IMR-90 (cell line): ENCODE measurements at regions not wholly inside any gene's neighbourhood (a gene's known extent, or its start where the extent isn't known, plus 50 kb on each side); places are given as distances from the start of the nearest gene placed in this dataset.

Experiments used
- ATAC-seq: fragments of 200-7000 bp; cut with Tn5 transposase; 2 replicates; pipeline ENCODE4 v1.9.1; 2020; ENCODE audit warnings: low read depth, mild to moderate bottlenecking, moderate library complexity
- BruUV-seq: library from RNA; stranded (reverse); fragments of 400-500 nt; replicated peaks from 2 replicates; lab custom pipeline; 2021; lab: Mats Ljungman, UMichigan
- CTCF ChIA-PET: fragments of 300-600 bp; formaldehyde crosslinking; extraction: SDS; loops from one replicate; lab custom pipeline; 2021; ENCODE audit warnings: antibody characterized with exemption; lab: Yijun Ruan, JAX
- POLR2A ChIA-PET: fragments of 300-600 bp; sonication (Branson Sonifier 250); formaldehyde crosslinking; loops from one replicate; lab custom pipeline; 2022; ENCODE audit warnings: antibody characterized with exemption; ENCODE audit not compliant: unreplicated experiment; lab: Charles Lee
- DNase-seq: peaks from one replicate; pipeline ENCODE4 v3.0.0; 2013
- H2AFZ ChIP-seq: replicated peaks from 2 replicates; pipeline ENCODE3; 2013; ENCODE audit warnings: low read length, mild to moderate bottlenecking; ENCODE audit not compliant: poor library complexity
- H2AK5ac ChIP-seq: 2 replicates; pipeline ENCODE4 v1.6.1; 2013; ENCODE audit warnings: low read depth, low read length, inconsistent platforms
- H2AK9ac ChIP-seq: replicated peaks from 2 replicates; pipeline ENCODE3; 2013; ENCODE audit warnings: mild to moderate bottlenecking, low read depth, low read length, moderate library complexity; ENCODE audit not compliant: poor library complexity
- H2BK120ac ChIP-seq: 2 replicates; pipeline ENCODE4 v1.6.1; 2013; ENCODE audit warnings: low read depth, low read length, inconsistent platforms
- H2BK15ac ChIP-seq: 3 replicates; pipeline ENCODE4 v1.6.1; 2013; ENCODE audit warnings: low read depth, low read length, inconsistent platforms
- H2BK20ac ChIP-seq: 2 replicates; pipeline ENCODE4 v1.6.1; 2013; ENCODE audit warnings: low read depth, mild to moderate bottlenecking, inconsistent platforms, low read length, moderate library complexity
- H2BK5ac ChIP-seq: 2 replicates; pipeline ENCODE4 v1.6.1; 2013; ENCODE audit warnings: mild to moderate bottlenecking, low read depth, low read length, inconsistent platforms; ENCODE audit not compliant: poor library complexity, severe bottlenecking
- H3K14ac ChIP-seq: replicated peaks from 2 replicates; pipeline ENCODE4 v1.6.1; 2013; ENCODE audit warnings: low read depth, low read length, inconsistent platforms
- H3K18ac ChIP-seq: 2 replicates; pipeline ENCODE4 v1.6.1; 2013; ENCODE audit warnings: low read depth, low read length, control low read depth
- H3K23ac ChIP-seq: 2 replicates; pipeline ENCODE4 v1.6.1; 2013; ENCODE audit warnings: low read depth, low read length, inconsistent platforms
- H3K27ac ChIP-seq: 2 replicates; pipeline ENCODE4 v1.5.1; 2013; ENCODE audit warnings: mild to moderate bottlenecking, control low read depth, low read length; ENCODE audit not compliant: insufficient read depth
- H3K27me3 ChIP-seq: 2 replicates; pipeline ENCODE4 v1.6.1; 2013; ENCODE audit warnings: low read length; ENCODE audit not compliant: control insufficient read depth, insufficient read depth
- H3K36me3 ChIP-seq: 2 replicates; pipeline ENCODE4 v1.6.1; 2013; ENCODE audit warnings: low read length, mixed read lengths; ENCODE audit not compliant: control insufficient read depth, insufficient read depth
- H3K4ac ChIP-seq: 2 replicates; pipeline ENCODE4 v1.6.1; 2013; ENCODE audit warnings: low read depth, low read length, inconsistent platforms
- H3K4me1 ChIP-seq: 2 replicates; pipeline ENCODE4 v1.6.1; 2013; ENCODE audit warnings: low read length, mixed read lengths; ENCODE audit not compliant: control insufficient read depth, insufficient read depth
- H3K4me2 ChIP-seq: 2 replicates; pipeline ENCODE4 v1.6.1; 2013; ENCODE audit warnings: low read depth, mild to moderate bottlenecking, control low read depth, low read length, moderate library complexity
- H3K4me3 ChIP-seq: 2 replicates; pipeline ENCODE4 v1.5.1; 2013; ENCODE audit warnings: low read depth, mild to moderate bottlenecking, control low read depth, low read length, moderate library complexity; ENCODE audit not compliant: insufficient read depth
- H3K56ac ChIP-seq: 2 replicates; pipeline ENCODE4 v1.6.1; 2013; ENCODE audit warnings: low read length, inconsistent platforms; ENCODE audit not compliant: insufficient read depth; ENCODE audit errors: extremely low read depth
- H3K79me1 ChIP-seq, 2 experiments: 2 replicates each; pipeline ENCODE4 v1.6.1; 2013; ENCODE audit warnings: low read length in 2 of 2, inconsistent platforms in 1 of 2, low read depth in 1 of 2
- H3K9ac ChIP-seq: 2 replicates; pipeline ENCODE4 v1.6.1; 2013; ENCODE audit warnings: low read depth, low read length, control low read depth
- H3K9me1 ChIP-seq: 2 replicates; pipeline ENCODE4 v1.6.1; 2013; ENCODE audit warnings: low read length, inconsistent platforms; ENCODE audit not compliant: insufficient read depth
- H3K9me3 ChIP-seq: 2 replicates; pipeline ENCODE4 v1.6.1; 2013; ENCODE audit warnings: low read length; ENCODE audit not compliant: control insufficient read depth, insufficient read depth
- H4K20me1 ChIP-seq: 2 replicates; pipeline ENCODE4 v1.6.1; 2013; ENCODE audit warnings: low read length, inconsistent platforms; ENCODE audit not compliant: insufficient read depth
- H4K5ac ChIP-seq: 2 replicates; pipeline ENCODE4 v1.6.1; 2013; ENCODE audit warnings: mild to moderate bottlenecking, low read depth, low read length, control low read depth
- H4K8ac ChIP-seq, 2 experiments: 2 replicates each; pipeline ENCODE4 v1.6.1; 2013; ENCODE audit warnings: low read depth in 2 of 2, low read length in 2 of 2, control low read depth in 1 of 2, inconsistent platforms in 1 of 2
- H4K91ac ChIP-seq: 2 replicates; pipeline ENCODE4 v1.6.1; 2013; ENCODE audit warnings: low read depth, low read length, inconsistent platforms; ENCODE audit not compliant: insufficient read depth
- FOS ChIP-seq: fragments of 150-350 bp; IDR thresholded peaks from 2 replicates; pipeline ENCODE4 v1.6.1; 2016; ENCODE audit warnings: low read depth, low read length
- WGBS, 2 experiments: methylation state at CpG; one replicate each; pipeline versions ENCODE4 v1.1.5 to v1.1.7; 2013; ENCODE audit warnings: missing lambda C conversion rate in 2 of 2; ENCODE audit not compliant: insufficient read length in 1 of 2; ENCODE audit errors: extremely low coverage in 2 of 2; 5-methylcytosine and 5-hydroxymethylcytosine counted together
- dilution Hi-C: fragments of 300-500 bp; cut with HindIII; formaldehyde crosslinking; loops from one replicate; pipeline ENCODE4 v1.14.3; 2018; ENCODE audit warnings: low sequenced_read_pairs; ENCODE audit not compliant: unreplicated experiment
- in situ Hi-C: fragments of 300-500 bp; cut with MboI; formaldehyde crosslinking; loops from 3 replicates; pipeline ENCODE4 v1.14.3; 2019; ENCODE audit warnings: low sequenced_read_pairs, inconsistent platforms, mixed read lengths
- intact Hi-C: fragments of 100-400 bp; cut with micrococcal nuclease; formaldehyde crosslinking; loops from 2 replicates; pipeline ENCODE4 v1.10.0; 2022

GRCh38 chr9:91117474-91117891 lies 244.2 kb downstream of the AUH start:
- in situ Hi-C loops (no loop called here), intact Hi-C loops (loop anchor here (5.0 kb wide), 1 partner anchor 80 kb away; no protein-coding TSS in a partner anchor), dilution Hi-C loops (no loop called here)
- Histone ChIP-seq H2BK5ac (peak overlapping the region; percentile 98), H3K9me1 (peaks cover 4% of the 10 kb centered on the region), H4K5ac (peak overlapping the region; percentile 71), H3K79me1 (peaks cover 0 to 5% of the 10 kb centered on the region in 2 experiments; a peak in 2 of 4 replicates), H4K8ac (peak overlapping the region; percentile 78 to 89), H3K14ac (peak overlapping the region; percentile 88), H3K27ac (peak overlapping the region; percentile 99), H3K27me3 (no peaks in the 10 kb centered on the region), H4K91ac (peak overlapping the region; percentile 92), H3K4ac (peak overlapping the region; percentile 97), H3K9me3 (peaks cover 9% of the 10 kb centered on the region), H3K4me2 (no peak overlapping the region), H2BK120ac (peak overlapping the region; percentile 96), H2AK5ac (peak overlapping the region; percentile 97), H2BK15ac (peak overlapping the region; percentile 94; the same call in 2 of the 3 replicates), H3K4me3 (no peak overlapping the region), H3K18ac (peak overlapping the region; percentile 85), H2BK20ac (peak overlapping the region; percentile 91), H3K23ac (peak overlapping the region; percentile 79; the same call in 1 of the 2 replicates), H2AK9ac (peak overlapping the region; percentile 67), H3K9ac (no peak overlapping the region; the same call in 1 of the 2 replicates), H3K36me3 (no peaks in the 10 kb centered on the region), H3K56ac (peak overlapping the region; percentile 40; the same call in 1 of the 2 replicates), H2AFZ (peak overlapping the region; percentile 86), H4K20me1 (no peaks in the 10 kb centered on the region), H3K4me1 (peaks cover 21% of the 10 kb centered on the region)
- DNase-seq, result no peak
- CTCF ChIA-PET, result no interaction called here
- ATAC-seq, result no peak
- BruUV-seq, result no TSS peak
- POLR2A ChIA-PET, result no interaction called here
- WGBS, 2 experiments, result 65% methylated on average over 11 of the region's 29 CpGs; no CpG with 5 or more reads in 1 of the 2 experiments
- no peak for TF ChIP-seq FOS
